ENCODE measurements at regions not wholly inside any gene's neighbourhood (a gene's known extent, or its start where the extent isn't known, plus 50 kb on each side); places are given as distances from the start of the nearest gene placed in this dataset.

DNA sequence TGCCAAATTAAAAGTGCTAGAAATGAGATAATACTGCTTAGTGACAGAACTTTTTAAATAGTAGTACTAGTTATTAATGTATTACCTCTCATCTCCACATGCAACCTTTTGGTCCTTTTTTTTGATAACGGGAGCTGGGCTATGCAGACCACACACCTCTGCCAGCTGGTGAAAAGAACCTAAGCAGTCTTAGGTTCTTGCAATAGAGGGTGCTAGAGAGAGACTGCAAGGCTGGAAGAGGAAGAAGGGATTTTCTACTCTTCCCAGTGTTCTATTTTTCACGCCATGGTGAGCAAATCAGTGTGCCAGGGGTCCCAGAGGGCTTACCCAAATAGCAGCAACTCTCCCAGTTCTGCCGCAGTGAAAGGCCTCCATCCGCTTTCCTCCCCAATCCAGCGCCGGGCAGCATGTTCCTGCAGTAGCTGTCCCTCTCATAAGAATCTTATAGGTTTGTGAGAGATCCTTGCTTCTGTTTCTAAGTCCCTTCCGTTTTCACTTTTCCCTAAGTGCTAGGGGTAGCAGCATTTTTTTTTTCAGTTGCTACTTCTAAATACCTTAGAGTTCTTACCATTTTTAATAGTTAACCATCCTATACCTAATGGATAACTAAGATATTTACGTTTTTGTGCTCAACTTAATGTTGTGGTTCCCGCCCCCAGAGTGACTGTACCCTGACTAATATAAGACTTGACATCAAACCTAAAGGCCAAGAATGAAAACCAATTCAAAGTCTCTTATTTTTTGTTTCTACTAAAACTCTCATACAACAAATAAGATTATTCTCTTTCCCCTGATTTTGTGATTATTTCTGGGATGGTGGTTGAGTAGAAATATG lies 69.4 kb upstream of the UBE2E3 start:
- TF ChIP-seq EZH2phosphoT487 (IDR thresholded peaks at IDR 0.05; ENCODE audit: borderline replicate concordance, low read length): no peak
- TF ChIP-seq, protein P1, sequence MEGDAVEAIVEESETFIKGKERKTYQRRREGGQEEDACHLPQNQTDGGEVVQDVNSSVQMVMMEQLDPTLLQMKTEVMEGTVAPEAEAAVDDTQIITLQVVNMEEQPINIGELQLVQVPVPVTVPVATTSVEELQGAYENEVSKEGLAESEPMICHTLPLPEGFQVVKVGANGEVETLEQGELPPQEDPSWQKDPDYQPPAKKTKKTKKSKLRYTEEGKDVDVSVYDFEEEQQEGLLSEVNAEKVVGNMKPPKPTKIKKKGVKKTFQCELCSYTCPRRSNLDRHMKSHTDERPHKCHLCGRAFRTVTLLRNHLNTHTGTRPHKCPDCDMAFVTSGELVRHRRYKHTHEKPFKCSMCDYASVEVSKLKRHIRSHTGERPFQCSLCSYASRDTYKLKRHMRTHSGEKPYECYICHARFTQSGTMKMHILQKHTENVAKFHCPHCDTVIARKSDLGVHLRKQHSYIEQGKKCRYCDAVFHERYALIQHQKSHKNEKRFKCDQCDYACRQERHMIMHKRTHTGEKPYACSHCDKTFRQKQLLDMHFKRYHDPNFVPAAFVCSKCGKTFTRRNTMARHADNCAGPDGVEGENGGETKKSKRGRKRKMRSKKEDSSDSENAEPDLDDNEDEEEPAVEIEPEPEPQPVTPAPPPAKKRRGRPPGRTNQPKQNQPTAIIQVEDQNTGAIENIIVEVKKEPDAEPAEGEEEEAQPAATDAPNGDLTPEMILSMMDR (conservative IDR thresholded peaks at IDR 0.05; ENCODE audit: low read depth, low read length): 0 out of 2 replicates have a peak, but pooled peaks have one; percentile 11
- TF ChIP-seq EZH2 (IDR thresholded peaks at IDR 0.05; ENCODE audit: low read length, unreplicated experiment): no peak
- H2AFZ ChIP-seq (ENCODE audit: low read length): no peak overlapping the region
- peaks cover 11% of the 10 kb centered on the region; the same call in 1 of the 2 replicates for H3K4me1 ChIP-seq (ENCODE audit: insufficient read depth, low read length)
- H3K9me3 ChIP-seq (ENCODE audit: low read length): no peaks in the 10 kb centered on the region
- H3K9ac ChIP-seq (ENCODE audit: low read length): no peak overlapping the region
- no peak overlapping the region for H3K4me3 ChIP-seq (ENCODE audit: low read length)
- no peaks in the 10 kb centered on the region for H3K27me3 ChIP-seq (ENCODE audit: low read length)
- H3K79me2 ChIP-seq (ENCODE audit: low read length): no peaks in the 10 kb centered on the region
- H3K9me2 ChIP-seq (replicated peaks; ENCODE audit: low read length): no peaks in the 10 kb centered on the region
- POLR2A ChIA-PET (ENCODE audit: unreplicated experiment): no interaction called here
- no TSS peak for BruUV-seq (replicated peaks)
- intact Hi-C loops (cut with micrococcal nuclease): no loop called here
- H3K4me2 ChIP-seq (ENCODE audit: low read length): no peak overlapping the region
- no peaks in the 10 kb centered on the region for H4K20me1 ChIP-seq (ENCODE audit: low read length)
- no peak overlapping the region for H3K27ac ChIP-seq (ENCODE audit: low read length)
- no peak for ATAC-seq
- CTCF ChIA-PET: no interaction called here
- no peaks in the 10 kb centered on the region for H3K36me3 ChIP-seq (ENCODE audit: low read depth, low read length)
- no peak for DNase-seq
- H3F3A ChIP-seq (ENCODE audit: low read length, unreplicated experiment): no peaks in the 10 kb centered on the region

GRCh38 chr2:180907731-180908130 lies 72.7 kb upstream of the UBE2E3 start:
- Histone ChIP-seq H3K4me2 (ENCODE audit: low read length) (no peak overlapping the region), H3K4me3 (ENCODE audit: low read length) (no peak overlapping the region), H3K27ac (ENCODE audit: low read length) (no peak overlapping the region), H3K27me3 (ENCODE audit: low read length) (no peaks in the 10 kb centered on the region), H3F3A (ENCODE audit: low read length, unreplicated experiment) (no peaks in the 10 kb centered on the region), H3K36me3 (ENCODE audit: low read depth, low read length) (no peaks in the 10 kb centered on the region), H3K4me1 (ENCODE audit: insufficient read depth, low read length) (peaks cover 11% of the 10 kb centered on the region; the same call in 1 of the 2 replicates), H4K20me1 (ENCODE audit: low read length) (no peaks in the 10 kb centered on the region), H3K9ac (ENCODE audit: low read length) (no peak overlapping the region), H2AFZ (ENCODE audit: low read length) (no peak overlapping the region), H3K9me3 (ENCODE audit: low read length) (no peaks in the 10 kb centered on the region), H3K79me2 (ENCODE audit: low read length) (no peaks in the 10 kb centered on the region), H3K9me2 (replicated peaks; ENCODE audit: low read length) (no peaks in the 10 kb centered on the region)
- ChIA-PET POLR2A (ENCODE audit: unreplicated experiment) (interaction anchor here (0.6 to 0.7 kb wide), 2 partner anchors 73 to 756 kb away, joined by 3 read pairs; partner anchors contain the start of gene UBE2E3), CTCF (no interaction called here)
- ATAC-seq (peak; percentile 51; the same call in 1 of the 2 replicates), DNase-seq (peak; percentile 55)
- BruUV-seq (replicated peaks): no TSS peak
- intact Hi-C loops (cut with micrococcal nuclease): no loop called here
- TF ChIP-seq EZH2phosphoT487 (IDR thresholded peaks at IDR 0.05; ENCODE audit: borderline replicate concordance, low read length) (no peak), EZH2 (IDR thresholded peaks at IDR 0.05; ENCODE audit: low read length, unreplicated experiment) (no peak)
- TF ChIP-seq, protein P1 (conservative IDR thresholded peaks at IDR 0.05; ENCODE audit: low read depth, low read length): no peak

DNA sequence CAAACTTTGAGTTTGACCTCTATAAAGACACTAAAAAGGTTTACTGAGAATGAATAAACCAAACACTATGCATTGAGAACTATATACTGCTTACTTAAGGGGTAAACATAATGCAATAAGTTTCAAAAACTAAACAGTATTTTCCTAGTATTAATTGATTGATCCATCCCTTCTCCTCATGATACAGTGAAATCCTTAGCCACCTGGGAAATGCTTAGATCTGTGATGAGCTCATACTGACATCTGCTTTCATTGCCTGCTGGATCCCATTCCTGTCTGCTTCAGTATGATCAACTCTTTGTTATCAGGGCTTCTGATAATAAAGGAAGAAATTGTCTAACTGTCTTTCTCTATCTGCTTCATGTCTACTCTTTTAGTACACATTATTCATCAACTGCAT lies 74.9 kb upstream of the UBE2E3 start:
- DNase-seq (no peak), ATAC-seq (no peak)
- Histone ChIP-seq H3K27ac (ENCODE audit: low read length) (no peak overlapping the region), H3K9ac (ENCODE audit: low read length) (no peak overlapping the region), H3K4me1 (ENCODE audit: insufficient read depth, low read length) (peaks cover 11% of the 10 kb centered on the region; the same call in 1 of the 2 replicates), H2AFZ (ENCODE audit: low read length) (no peak overlapping the region), H3F3A (ENCODE audit: low read length, unreplicated experiment) (no peaks in the 10 kb centered on the region), H3K4me3 (ENCODE audit: low read length) (no peak overlapping the region), H3K27me3 (ENCODE audit: low read length) (no peaks in the 10 kb centered on the region), H3K79me2 (ENCODE audit: low read length) (no peaks in the 10 kb centered on the region), H3K9me3 (ENCODE audit: low read length) (no peaks in the 10 kb centered on the region), H3K36me3 (ENCODE audit: low read depth, low read length) (no peaks in the 10 kb centered on the region), H3K9me2 (replicated peaks; ENCODE audit: low read length) (no peaks in the 10 kb centered on the region), H3K4me2 (ENCODE audit: low read length) (no peak overlapping the region), H4K20me1 (ENCODE audit: low read length) (no peaks in the 10 kb centered on the region)
- CTCF ChIA-PET: no interaction called here
- TF ChIP-seq, protein P1 (conservative IDR thresholded peaks at IDR 0.05; ENCODE audit: low read depth, low read length): no peak
- TF ChIP-seq EZH2phosphoT487 (IDR thresholded peaks at IDR 0.05; ENCODE audit: borderline replicate concordance, low read length) (no peak), EZH2 (IDR thresholded peaks at IDR 0.05; ENCODE audit: low read length, unreplicated experiment) (no peak)
- intact Hi-C loops (cut with micrococcal nuclease): no loop called here
- POLR2A ChIA-PET (ENCODE audit: unreplicated experiment): no interaction called here
- BruUV-seq (replicated peaks): no TSS peak
